GM20000 (cell line): ENCODE measurements at regions not wholly inside any gene's neighbourhood (a gene's known extent, or its start where the extent isn't known, plus 50 kb on each side); places are given as distances from the start of the nearest gene placed in this dataset.
"Not testable (repeated sequence)": the region's sequence is repeated elsewhere in the genome, so short reads cannot be mapped to it uniquely, and the experiment has no call there.

Source experiments
- DNase-seq: peaks from one replicate; pipeline ENCODE4 v3.0.0; 2012; ENCODE audit warnings: low spot score
- TF ChIP-seq, protein P1 (sequence below): IDR thresholded peaks from 2 replicates; pipeline ENCODE4 v1.5.1; 2012; ENCODE audit warnings: mild to moderate bottlenecking, control low read depth; ENCODE audit errors: extremely low read depth, missing control alignments

DNA sequence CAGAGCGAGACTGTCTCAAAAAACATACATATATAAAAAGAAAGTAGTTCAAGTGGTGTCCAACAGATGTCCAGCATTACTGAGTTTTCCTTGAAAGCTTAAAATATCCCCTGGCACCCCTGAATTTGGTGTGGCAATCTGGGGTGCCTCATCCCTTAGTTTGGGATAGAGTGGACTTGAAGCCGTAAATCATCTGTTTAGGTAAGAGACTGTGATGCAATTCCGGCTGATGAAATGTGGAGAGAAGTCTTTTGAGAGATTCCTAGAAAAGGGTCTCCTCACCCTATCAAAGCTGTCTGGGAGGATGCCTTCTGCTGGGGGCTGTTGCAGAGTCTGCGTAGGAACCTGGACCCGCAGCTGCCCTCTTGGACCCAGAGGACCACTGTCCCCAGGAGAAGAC lies 408.0 kb downstream of the RPS24 start:
- no peak for DNase-seq
- TF ChIP-seq, protein P1, sequence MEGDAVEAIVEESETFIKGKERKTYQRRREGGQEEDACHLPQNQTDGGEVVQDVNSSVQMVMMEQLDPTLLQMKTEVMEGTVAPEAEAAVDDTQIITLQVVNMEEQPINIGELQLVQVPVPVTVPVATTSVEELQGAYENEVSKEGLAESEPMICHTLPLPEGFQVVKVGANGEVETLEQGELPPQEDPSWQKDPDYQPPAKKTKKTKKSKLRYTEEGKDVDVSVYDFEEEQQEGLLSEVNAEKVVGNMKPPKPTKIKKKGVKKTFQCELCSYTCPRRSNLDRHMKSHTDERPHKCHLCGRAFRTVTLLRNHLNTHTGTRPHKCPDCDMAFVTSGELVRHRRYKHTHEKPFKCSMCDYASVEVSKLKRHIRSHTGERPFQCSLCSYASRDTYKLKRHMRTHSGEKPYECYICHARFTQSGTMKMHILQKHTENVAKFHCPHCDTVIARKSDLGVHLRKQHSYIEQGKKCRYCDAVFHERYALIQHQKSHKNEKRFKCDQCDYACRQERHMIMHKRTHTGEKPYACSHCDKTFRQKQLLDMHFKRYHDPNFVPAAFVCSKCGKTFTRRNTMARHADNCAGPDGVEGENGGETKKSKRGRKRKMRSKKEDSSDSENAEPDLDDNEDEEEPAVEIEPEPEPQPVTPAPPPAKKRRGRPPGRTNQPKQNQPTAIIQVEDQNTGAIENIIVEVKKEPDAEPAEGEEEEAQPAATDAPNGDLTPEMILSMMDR: no peak

DNA sequence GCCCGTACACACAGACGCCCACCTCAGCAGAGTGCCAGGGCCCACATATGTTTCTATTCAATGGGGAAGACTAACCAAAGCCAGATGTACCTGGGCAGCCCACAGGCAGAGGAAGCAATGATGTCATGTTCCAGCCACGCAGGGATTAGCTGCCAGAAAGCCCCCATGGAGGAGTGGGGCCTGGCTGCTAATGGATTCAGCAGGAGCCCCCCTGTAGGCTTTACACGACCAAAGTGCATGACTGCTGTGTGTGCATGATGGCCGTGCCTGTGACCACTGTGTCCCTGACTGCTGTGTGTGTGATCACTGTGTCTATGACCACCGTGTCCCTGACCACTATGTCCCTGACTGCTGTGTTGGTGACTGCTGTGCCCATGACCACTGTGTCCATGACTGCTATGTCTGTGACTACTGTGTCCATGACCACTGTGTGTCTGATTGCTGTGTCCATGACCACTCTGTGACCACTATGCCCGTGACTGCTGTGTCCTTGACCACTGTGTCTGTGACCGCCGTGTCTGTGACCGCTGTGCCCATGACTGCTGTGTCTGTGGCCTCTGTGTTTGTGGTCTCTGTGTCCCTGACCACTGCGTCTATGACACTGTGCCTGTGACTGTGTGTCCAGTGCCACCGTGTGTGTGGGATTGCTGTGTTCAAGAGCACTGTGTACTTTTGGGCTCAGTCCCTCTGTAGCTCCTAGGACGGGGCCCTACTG lies 409.3 kb downstream of the RPS24 start:
- no peak for DNase-seq
- TF ChIP-seq, protein P1: no peak

DNA sequence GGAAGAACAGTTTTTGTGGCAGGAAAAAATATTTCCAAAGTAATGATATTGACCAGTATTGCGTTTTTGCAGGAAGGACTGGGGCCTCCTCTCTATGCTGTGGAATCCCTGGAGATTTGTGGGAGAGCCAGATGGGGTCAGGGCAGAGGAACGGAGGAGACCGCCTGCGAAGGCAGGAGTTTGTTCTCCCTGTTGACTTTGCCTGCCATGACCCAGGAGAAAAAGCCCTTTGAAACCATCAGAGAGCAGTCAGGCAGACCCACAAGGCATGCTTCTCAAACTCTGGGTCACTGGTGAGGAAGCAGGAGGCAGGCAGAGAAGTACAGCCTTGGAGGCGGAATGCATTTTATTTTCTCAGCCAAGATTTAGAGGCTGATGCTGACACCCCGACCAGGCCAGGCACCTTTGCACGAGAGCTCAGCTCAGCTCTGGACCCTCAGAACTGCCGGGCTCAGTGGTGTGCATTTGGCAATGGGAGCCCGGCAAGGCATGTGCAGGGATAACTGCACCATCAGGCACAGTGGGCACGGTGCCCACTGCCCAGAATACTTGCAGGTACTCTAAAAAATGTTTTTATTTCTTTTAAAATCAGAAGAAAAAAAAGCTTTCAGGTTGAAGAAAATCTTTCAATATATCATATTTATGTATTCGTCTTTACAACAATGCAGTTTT lies 410.4 kb downstream of the RPS24 start:
- TF ChIP-seq, protein P1: no peak
- DNase-seq: no peak

DNA sequence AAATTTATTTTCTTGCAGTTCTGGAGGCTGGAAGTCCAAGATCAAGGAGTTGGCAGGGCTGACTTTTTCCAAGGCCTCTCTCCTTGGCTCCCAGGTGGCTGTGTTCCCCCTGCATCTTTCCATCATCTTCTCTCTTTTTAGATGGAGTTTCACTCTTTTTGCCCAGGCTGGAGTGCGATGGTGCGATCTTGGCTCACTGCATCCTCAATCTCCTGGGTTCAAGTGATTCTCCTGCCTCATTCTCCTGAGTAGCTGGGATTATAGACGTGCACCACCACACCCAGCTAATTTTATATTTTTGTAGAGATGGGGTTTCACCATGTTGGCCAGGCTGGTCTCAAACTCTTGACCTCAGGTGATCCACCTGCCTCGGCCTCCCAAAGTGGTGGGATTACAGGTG lies 411.1 kb downstream of the RPS24 start:
- not testable (repeated sequence) for DNase-seq

DNA sequence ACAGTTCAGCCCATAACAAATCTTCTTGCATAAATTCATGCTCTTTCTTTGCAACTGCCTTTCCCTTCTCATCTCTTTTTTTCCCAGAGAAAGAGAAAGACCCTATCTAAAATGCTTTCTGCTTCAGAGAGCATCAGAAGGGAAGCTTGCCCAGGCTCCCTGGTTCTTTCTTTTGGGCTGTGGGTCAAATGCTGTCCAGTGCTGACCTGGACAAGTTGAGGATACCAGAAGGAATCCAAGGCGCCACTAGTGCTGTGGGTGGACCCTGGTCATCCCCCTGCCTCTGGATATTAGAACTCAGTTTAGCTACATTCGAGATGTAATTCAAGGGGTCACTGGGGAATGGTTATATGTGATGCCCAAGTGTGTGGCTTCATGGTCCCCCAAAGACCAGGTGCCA lies 411.6 kb downstream of the RPS24 start:
- TF ChIP-seq, protein P1: no peak
- no peak for DNase-seq

DNA sequence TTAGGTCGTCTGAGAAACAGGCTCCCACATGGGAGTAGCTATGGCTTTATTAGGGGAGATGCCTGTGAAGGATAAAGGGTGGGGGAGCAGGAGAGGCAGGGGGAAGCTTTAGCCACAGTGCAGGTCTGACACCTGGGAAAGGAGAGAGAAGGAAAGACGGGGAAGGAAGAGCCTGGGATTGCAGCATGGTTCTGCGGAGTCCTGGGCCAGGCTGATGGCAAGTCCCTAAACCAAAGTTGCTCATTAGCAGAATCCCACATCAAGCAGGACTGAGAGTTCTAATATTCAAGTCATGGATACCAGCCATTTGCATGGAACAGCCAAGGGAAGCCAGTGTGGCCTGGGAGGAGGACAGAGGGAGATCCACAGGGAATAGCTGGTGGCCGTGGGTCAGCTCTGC lies 414.8 kb downstream of the RPS24 start:
- TF ChIP-seq, protein P1: no peak
- DNase-seq: no peak

DNA sequence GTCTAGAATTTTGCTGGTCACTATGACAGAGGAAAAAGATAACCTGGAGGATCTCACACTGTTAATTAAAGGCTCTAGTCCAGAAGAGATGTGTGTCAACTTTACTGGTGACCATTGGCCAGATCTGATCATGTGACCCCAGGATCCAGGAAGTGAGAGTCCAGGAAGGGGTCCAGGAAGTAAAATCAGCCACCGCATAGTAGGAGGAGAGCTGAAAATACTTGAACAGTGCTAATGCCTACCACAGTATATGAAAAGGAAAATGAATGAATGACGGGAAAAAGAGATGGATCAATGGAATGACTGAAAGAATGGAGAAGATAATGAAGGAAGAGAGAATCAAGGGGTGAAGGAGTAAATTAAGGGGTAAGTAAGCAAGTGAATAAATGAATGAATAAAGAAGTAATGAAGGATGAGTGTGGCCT lies 415.3 kb downstream of the RPS24 start:
- no peak for DNase-seq
- TF ChIP-seq, protein P1: no peak

DNA sequence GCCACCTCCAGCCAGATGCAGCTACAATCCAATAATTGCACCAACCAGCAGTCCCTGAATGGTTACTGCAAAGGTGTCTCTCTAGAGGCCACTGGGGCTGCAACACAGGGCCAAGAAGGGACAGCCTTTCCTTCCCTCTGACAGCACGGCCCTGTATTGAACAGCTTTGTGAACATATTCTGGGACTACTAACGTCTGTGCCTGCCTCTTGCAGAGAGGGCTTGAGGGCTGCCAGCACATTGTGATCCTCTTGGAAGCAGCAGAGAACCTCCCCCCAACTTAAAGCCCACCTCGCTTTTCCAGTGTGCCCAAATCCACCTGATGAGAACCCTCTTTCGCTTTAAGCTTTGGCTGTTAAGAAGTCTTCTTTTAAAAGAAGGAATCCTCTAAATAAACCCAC lies 415.9 kb downstream of the RPS24 start:
- TF ChIP-seq, protein P1: no peak
- no peak for DNase-seq
